COLO668 (cell line): ENCODE measurements at regions not wholly inside any gene's neighbourhood (a gene's known extent, or its start where the extent isn't known, plus 50 kb on each side); places are given as distances from the start of the nearest gene placed in this dataset.
A peak's percentile ranks its signal among the peaks of the same experiment; 100 is the strongest.

Experiments used
- DNase-seq: peaks from one replicate; lab custom pipeline; 2025; ENCODE audit not compliant: unreplicated experiment; lab: John Stamatoyannopoulos, UW

DNA sequence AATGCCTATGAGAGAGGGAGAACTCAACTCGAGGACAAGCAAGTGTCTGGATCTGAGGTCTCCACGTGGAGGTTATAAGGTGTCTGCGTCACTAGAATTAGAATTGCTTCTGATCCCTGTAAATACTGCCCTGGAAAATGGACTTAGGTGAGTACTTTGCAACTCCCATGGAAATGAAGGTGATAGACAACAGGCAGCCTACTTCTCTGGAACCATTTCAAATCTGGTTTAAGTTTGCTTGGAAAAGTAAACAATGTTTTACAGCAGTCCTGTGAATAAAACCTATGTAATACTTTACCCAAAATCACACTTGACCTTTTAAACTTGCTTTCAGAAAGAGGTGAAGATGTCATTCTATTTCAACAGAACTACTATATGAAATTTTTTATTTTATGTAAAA is 70.1 kb upstream of the TENT5A start:
- DNase-seq: no peak

DNA sequence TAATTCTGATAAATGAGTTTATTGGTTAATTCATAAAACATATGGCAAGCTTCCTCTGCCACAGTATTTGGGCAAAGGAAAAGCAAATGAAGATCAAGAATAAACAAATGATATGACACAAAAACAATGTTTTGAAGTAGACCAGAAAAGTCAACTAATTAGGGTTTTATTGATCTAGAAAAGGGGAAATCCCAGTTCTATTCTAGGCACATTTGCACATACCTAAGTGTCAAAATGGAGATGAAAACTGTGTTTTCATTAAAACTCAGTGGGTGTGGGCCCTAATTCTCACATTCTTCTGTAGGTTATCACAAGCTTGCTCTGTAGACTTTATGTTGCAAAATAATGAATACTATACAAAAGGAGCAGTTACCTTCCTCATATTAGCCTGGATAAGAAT is 69.0 kb upstream of the TENT5A start:
- no peak for DNase-seq

GRCh38 chr6:81820980-81821379 is 68.5 kb upstream of the TENT5A start:
- no peak for DNase-seq

DNA sequence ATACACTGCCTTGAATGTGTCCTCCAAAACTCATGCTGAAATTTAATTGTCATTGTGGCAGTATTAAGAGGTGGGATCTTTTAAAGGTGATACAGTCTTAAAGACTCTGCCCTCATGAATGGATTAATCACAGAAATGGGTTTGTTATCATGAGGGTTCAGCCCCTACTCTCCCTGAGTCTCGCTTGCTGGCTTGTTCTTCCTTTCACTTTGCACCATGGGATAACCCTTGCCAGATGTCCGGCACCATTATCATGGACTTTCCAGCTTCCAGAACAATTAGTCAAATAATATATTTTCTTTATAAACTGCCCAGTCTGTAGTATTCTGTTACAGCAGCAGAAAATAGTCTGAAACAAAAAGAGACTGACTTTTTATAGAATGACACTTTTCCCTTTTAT is 67.9 kb upstream of the TENT5A start:
- no peak for DNase-seq

DNA sequence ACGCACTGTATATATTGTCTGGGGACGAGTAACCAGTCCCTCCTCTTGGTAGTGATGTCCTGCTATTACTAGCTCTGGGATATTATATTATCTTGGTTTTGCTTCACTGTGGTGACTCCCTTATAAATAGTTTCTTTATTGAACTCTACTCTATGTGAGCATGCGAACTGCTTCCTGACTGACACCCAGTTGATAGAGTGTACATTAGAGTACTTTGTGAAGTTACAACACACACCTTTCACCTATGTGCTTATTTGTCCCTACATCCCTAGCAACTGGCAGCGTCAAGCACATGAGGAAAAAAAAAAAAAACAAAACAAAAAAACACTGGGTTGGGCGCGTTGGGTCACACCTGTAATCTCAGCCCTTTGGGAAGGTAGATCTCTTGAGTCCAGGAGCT is 67.3 kb upstream of the TENT5A start:
- DNase-seq: no peak

GRCh38 chr6:81818901-81819361 is 66.5 kb upstream of the TENT5A start:
- DNase-seq: no peak

GRCh38 chr6:81816380-81816779 is 63.9 kb upstream of the TENT5A start:
- no peak for DNase-seq

DNA sequence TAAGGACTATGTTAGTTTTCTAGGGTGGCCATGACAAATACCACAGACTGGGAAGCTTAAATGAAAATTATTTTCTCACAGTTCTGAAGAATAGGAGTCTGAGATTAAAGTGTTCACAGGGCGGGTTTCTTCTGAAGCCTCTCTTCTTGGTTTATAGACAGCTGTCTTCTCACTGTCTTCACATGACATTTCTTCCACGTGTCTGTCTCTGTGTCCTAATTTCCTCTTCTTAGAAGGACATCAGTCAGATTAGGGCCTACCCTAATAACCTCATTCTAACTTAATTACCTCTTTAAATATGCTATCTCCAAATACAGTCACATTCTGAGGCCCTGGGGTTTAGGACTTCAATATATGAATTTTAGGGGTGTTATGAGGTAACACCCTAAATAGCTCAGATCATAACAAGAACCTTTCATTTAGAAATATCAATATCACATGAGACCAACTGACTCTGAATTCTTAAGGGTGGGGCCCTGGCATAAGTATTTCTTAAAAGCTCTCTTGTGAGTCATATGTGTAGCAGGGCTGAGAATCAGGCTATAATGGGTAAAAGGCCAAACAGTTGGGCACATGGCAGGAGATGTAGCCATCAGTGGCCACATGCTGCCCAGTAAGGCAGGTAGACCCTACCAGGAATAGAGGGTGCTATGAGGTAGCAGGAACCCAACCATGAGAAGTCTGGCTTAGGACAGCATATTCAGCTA is 62.0 kb upstream of the TENT5A start:
- DNase-seq: no peak

DNA sequence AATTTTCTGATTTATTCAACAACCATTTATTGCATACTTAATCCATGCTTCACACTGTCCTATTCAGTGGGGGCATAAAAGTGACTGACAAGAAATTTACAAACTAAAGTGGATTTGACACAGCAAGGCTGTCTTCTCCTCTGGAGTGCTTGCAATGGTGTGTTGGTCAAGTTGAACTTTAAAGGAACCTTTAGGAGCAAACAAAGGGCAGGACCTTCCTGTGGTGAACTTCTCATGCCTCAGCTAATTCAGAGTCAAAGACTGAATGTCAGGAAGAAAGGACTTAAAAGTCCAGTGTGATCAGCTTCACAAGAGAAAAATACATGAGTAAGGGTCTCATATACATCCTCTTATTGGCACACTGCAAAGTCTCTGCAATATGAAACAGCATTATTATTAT is 60.8 kb upstream of the TENT5A start:
- DNase-seq: no peak

DNA sequence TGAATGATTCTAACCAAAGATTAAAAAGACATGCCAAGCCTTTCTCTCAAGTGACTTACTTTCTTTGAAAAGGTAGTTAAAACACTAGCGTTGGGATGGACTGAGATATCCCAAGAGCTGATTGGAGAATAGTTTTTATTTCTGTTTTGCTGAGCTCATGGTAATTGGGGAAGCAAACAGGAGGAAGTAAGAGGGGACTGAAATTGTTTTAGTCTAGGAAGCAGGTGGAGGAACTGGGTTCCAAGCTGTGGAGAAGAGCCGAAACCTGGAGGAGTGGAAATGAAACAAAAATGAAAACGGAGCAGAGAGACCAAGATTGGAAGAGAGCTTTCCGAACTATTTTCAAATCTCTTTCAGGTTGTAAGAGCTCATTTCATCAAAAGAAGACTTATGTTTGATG is 59.9 kb upstream of the TENT5A start:
- DNase-seq: no peak

DNA sequence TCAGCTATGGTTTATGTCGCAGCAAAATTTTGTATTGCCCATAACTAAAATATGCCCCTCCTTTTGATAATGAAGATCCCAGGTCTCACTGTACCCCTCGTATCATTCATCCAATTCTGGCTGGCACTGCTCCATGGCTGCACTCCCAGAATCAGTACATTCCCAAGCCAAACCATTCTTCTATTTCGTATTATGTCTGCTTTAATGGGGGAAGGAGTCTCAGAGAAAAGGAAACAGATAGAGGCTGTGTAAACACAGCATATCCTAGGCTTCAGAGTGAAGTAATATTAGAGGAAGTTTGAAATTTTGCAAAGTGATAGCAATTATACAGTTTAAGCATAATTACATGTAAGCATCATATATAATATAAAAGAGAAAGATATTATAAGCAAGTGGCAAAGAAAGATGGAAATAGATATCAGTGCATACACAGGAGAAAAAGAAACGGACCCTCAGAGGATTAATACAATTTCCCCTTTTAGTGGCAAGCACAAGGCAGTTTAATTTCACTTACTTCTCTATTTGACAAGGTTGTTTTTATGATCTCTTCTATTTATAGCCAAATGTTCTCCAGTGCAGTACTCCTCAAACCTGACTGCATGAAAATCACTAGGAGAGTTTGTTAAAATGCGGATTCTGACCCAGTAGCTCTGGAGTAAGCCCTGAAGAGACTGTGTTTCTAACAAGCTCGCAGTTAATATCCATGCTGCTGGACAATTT is 56.5 kb upstream of the TENT5A start:
- no peak for DNase-seq

GRCh38 chr6:81806793-81807565 is 54.5 kb upstream of the TENT5A start:
- DNase-seq: peak; percentile 55

DNA sequence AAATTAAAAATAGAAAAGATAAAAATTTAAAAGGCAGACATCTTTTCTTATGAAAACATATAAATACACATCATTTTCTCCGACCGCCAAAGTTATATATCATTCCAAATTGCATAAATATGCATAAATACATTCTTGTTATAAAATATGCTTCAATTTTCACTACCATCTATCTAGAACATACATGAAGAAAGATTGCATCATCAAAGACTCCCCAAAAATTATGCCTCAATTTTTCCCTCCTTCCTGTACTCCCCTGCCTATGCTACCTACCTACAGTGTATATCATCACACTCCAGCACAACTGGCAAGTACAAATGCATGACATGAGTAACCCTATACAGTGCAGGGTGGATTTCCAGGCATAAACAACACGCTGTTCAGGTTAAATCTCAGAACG is 49.9 kb upstream of the TENT5A start:
- DNase-seq: no peak
